M059J (cell line): ENCODE measurements at regions not wholly inside any gene's neighbourhood (a gene's known extent, or its start where the extent isn't known, plus 50 kb on each side); places are given as distances from the start of the nearest gene placed in this dataset.

Experiments
- DNase-seq: peaks from one replicate; pipeline ENCODE4 v3.0.0-alpha.2; 2012; ENCODE audit warnings: low read depth

GRCh38 chr11:70786021-70786665 is 387.8 kb downstream of the CTTN start:
- DNase-seq, result no peak

- peak; percentile 89 for DNase-seq
Observed at GRCh38 chr11:70788248-70789022, 390.1 kb downstream of the CTTN start.

GRCh38 chr11:70790671-70791300 is 392.5 kb downstream of the CTTN start:
- no peak for DNase-seq

GRCh38 chr11:70796648-70797227 is 398.4 kb downstream of the CTTN start:
- DNase-seq, result no peak

GRCh38 chr11:70798296-70798695 is 400.0 kb downstream of the CTTN start:
- DNase-seq, result no peak

GRCh38 chr11:70799386-70799785 is 401.1 kb downstream of the CTTN start:
- peak; percentile 20 for DNase-seq

GRCh38 chr11:70802185-70802584 is 403.9 kb downstream of the CTTN start:
- no peak for DNase-seq

GRCh38 chr11:70804139-70804837 is 406.0 kb downstream of the CTTN start:
- DNase-seq, result no peak

GRCh38 chr11:70805243-70805642 is 406.9 kb downstream of the CTTN start:
- DNase-seq, result no peak

- DNase-seq, result no peak
Observed at GRCh38 chr11:70805971-70806370, 407.6 kb downstream of the CTTN start.

GRCh38 chr11:70806461-70807194 is 408.3 kb downstream of the CTTN start:
- no peak for DNase-seq

GRCh38 chr11:70807195-70807543 is 408.8 kb downstream of the CTTN start:
- no peak for DNase-seq

- DNase-seq, result no peak
Observed at GRCh38 chr11:70808686-70809375, 410.5 kb downstream of the CTTN start.

GRCh38 chr11:70810133-70810532 is 411.8 kb downstream of the CTTN start:
- DNase-seq, result no peak

- DNase-seq, result no peak
Observed at GRCh38 chr11:70810681-70811080, 412.4 kb downstream of the CTTN start.

GRCh38 chr11:70811483-70811882 is 413.2 kb downstream of the CTTN start:
- no peak for DNase-seq

GRCh38 chr11:70811915-70812314 is 413.6 kb downstream of the CTTN start:
- DNase-seq, result no peak

GRCh38 chr11:70812472-70812871 is 414.1 kb downstream of the CTTN start:
- no peak for DNase-seq

GRCh38 chr11:70813651-70814050 is 415.3 kb downstream of the CTTN start:
- no peak for DNase-seq

GRCh38 chr11:70815485-70815832 is 417.1 kb downstream of the CTTN start:
- no peak for DNase-seq

- no peak for DNase-seq
Observed at GRCh38 chr11:70816156-70816678, 417.9 kb downstream of the CTTN start.
